MM.1S (cell line): ENCODE measurements at regions not wholly inside any gene's neighbourhood (a gene's known extent, or its start where the extent isn't known, plus 50 kb on each side); places are given as distances from the start of the nearest gene placed in this dataset.

Experiments
- DNase-seq: peaks from one replicate; pipeline ENCODE4 v3.0.0-alpha.2; 2015
- H2AFZ ChIP-seq: fragments of 300-600 bp; sonication (generic); 2 replicates; pipeline ENCODE4 v1.6.0; 2016; ENCODE audit warnings: antibody characterized with exemption, low read length
- H3F3A ChIP-seq: fragments of 300-600 bp; sonication (generic); 2 replicates; pipeline ENCODE4 v1.6.1; 2016; ENCODE audit warnings: mild to moderate bottlenecking, antibody characterized with exemption, low read length, moderate library complexity, mixed read lengths; ENCODE audit not compliant: insufficient read depth
- H3K27ac ChIP-seq: fragments of 300-600 bp; sonication (generic); 2 replicates; pipeline ENCODE4 v1.5.1; 2016; ENCODE audit warnings: mild to moderate bottlenecking, low read length
- H3K27me3 ChIP-seq: fragments of 300-600 bp; sonication (generic); replicated peaks from 2 replicates; pipeline ENCODE4 v1.6.0; 2016; ENCODE audit warnings: low read length; ENCODE audit not compliant: insufficient read depth
- H3K36me3 ChIP-seq: fragments of 300-600 bp; sonication (generic); replicated peaks from 2 replicates; pipeline ENCODE4 v1.6.1; 2016; ENCODE audit warnings: mild to moderate bottlenecking, low read length, mixed read lengths; ENCODE audit not compliant: insufficient read depth
- H3K4me1 ChIP-seq: fragments of 300-600 bp; sonication (generic); 2 replicates; pipeline ENCODE4 v1.6.1; 2016; ENCODE audit warnings: low read length, mixed read lengths
- H3K4me2 ChIP-seq: fragments of 300-600 bp; sonication (generic); 2 replicates; pipeline ENCODE4 v1.6.0; 2016; ENCODE audit warnings: low read depth, low read length
- H3K4me3 ChIP-seq: fragments of 300-600 bp; sonication (generic); 2 replicates; pipeline ENCODE4 v1.5.1; 2016; ENCODE audit warnings: low read length, mixed read lengths
- H3K79me2 ChIP-seq: fragments of 300-600 bp; sonication (generic); 2 replicates; pipeline ENCODE4 v1.6.1; 2016; ENCODE audit warnings: mixed run types, low read length, mixed read lengths
- H3K9ac ChIP-seq: fragments of 300-600 bp; sonication (generic); 2 replicates; pipeline ENCODE4 v1.6.1; 2016; ENCODE audit warnings: low read length, mixed read lengths
- H3K9me2 ChIP-seq: fragments of 300-600 bp; sonication (generic); replicated peaks from 2 replicates; pipeline ENCODE4 v1.6.1; 2016; ENCODE audit warnings: mild to moderate bottlenecking, low read length, mixed read lengths; ENCODE audit not compliant: insufficient read depth
- H3K9me3 ChIP-seq: fragments of 300-600 bp; sonication (generic); replicated peaks from 2 replicates; pipeline ENCODE4 v1.6.1; 2016; ENCODE audit warnings: mild to moderate bottlenecking, low read length, mixed read lengths; ENCODE audit not compliant: insufficient read depth
- H4K20me1 ChIP-seq: fragments of 300-600 bp; sonication (generic); 2 replicates; pipeline ENCODE4 v1.6.1; 2016; ENCODE audit warnings: mild to moderate bottlenecking, low read length, moderate library complexity, mixed read lengths; ENCODE audit not compliant: insufficient read depth
- CTCF ChIP-seq: fragments of 300-600 bp; sonication (generic); IDR thresholded peaks from 2 replicates; pipeline ENCODE4 v1.5.1; 2016; ENCODE audit warnings: antibody characterized with exemption, low read length, mixed read lengths
- EZH2 ChIP-seq: fragments of 300-600 bp; sonication (generic); optimal IDR thresholded peaks from 2 replicates; pipeline ENCODE3; 2017; ENCODE audit warnings: low read depth, mild to moderate bottlenecking, antibody characterized with exemption, low read length, mixed read lengths
- EZH2phosphoT487 ChIP-seq: fragments of 300-600 bp; sonication (generic); IDR thresholded peaks from 2 replicates; pipeline ENCODE4 v1.6.1; 2018; ENCODE audit warnings: antibody characterized with exemption, low read length

- no peak for DNase-seq
- Histone ChIP-seq H2AFZ (no peak overlapping the region), H3K9me3 (no peaks in the 10 kb centered on the region), H3K4me3 (no peak overlapping the region), H3K9ac (no peak overlapping the region), H3K79me2 (no peaks in the 10 kb centered on the region), H3K4me2 (no peak overlapping the region), H3K27me3 (no peaks in the 10 kb centered on the region), H4K20me1 (no peaks in the 10 kb centered on the region), H3K4me1 (no peaks in the 10 kb centered on the region), H3F3A (no peaks in the 10 kb centered on the region), H3K36me3 (no peaks in the 10 kb centered on the region), H3K9me2 (no peaks in the 10 kb centered on the region), H3K27ac (no peak overlapping the region)
- TF ChIP-seq EZH2phosphoT487 (no peak), CTCF (no peak), EZH2 (no peak)
Measured at GRCh38 chr1:67978890-67979516, 71.4 kb downstream of the DIRAS3 start.

GRCh38 chr1:67977756-67978155 is 72.7 kb downstream of the DIRAS3 start:
- H3K4me1 ChIP-seq = no peaks in the 10 kb centered on the region
- TF ChIP-seq EZH2phosphoT487 (no peak), EZH2 (no peak), CTCF (no peak)
- no peaks in the 10 kb centered on the region for H3F3A ChIP-seq
- no peak overlapping the region for H3K4me3 ChIP-seq
- H3K36me3 ChIP-seq = no peaks in the 10 kb centered on the region
- no peaks in the 10 kb centered on the region for H3K79me2 ChIP-seq
- H2AFZ ChIP-seq = no peak overlapping the region
- DNase-seq = no peak
- H3K9me2 ChIP-seq = no peaks in the 10 kb centered on the region
- no peaks in the 10 kb centered on the region for H4K20me1 ChIP-seq
- no peaks in the 10 kb centered on the region for H3K27me3 ChIP-seq
- H3K27ac ChIP-seq = no peak overlapping the region
- no peak overlapping the region for H3K9ac ChIP-seq
- H3K4me2 ChIP-seq = no peak overlapping the region
- no peaks in the 10 kb centered on the region for H3K9me3 ChIP-seq

GRCh38 chr1:67973051-67973450 is 77.4 kb downstream of the DIRAS3 start:
- H3K9ac ChIP-seq = no peak overlapping the region
- H3K4me1 ChIP-seq = no peaks in the 10 kb centered on the region
- H3K27me3 ChIP-seq = no peaks in the 10 kb centered on the region
- no peak overlapping the region for H3K27ac ChIP-seq
- no peaks in the 10 kb centered on the region for H3F3A ChIP-seq
- no peaks in the 10 kb centered on the region for H3K9me3 ChIP-seq
- no peaks in the 10 kb centered on the region for H3K9me2 ChIP-seq
- H4K20me1 ChIP-seq = no peaks in the 10 kb centered on the region
- H3K36me3 ChIP-seq = no peaks in the 10 kb centered on the region
- no peaks in the 10 kb centered on the region for H3K79me2 ChIP-seq
- H2AFZ ChIP-seq = no peak overlapping the region
- H3K4me3 ChIP-seq = no peak overlapping the region
- TF ChIP-seq EZH2phosphoT487 = no peak
- TF ChIP-seq CTCF = no peak
- no peak for TF ChIP-seq EZH2
- DNase-seq = no peak
- no peak overlapping the region for H3K4me2 ChIP-seq
